Glutamatergic neuron (in vitro differentiated cells): ENCODE measurements at regions not wholly inside any gene's neighbourhood (a gene's known extent, or its start where the extent isn't known, plus 50 kb on each side); places are given as distances from the start of the nearest gene placed in this dataset.

Source experiments
- DNase-seq: peaks from one replicate; pipeline ENCODE4 v3.0.0; 2022
- H3K27ac Mint-ChIP-seq: one replicate; pipeline ENCODE4 v1.8.0; 2020; ENCODE audit warnings: mild to moderate bottlenecking, mixed read lengths, inconsistent platforms; ENCODE audit not compliant: unreplicated experiment
- H3K27me3 Mint-ChIP-seq: one replicate; pipeline ENCODE4 v1.8.0; 2020; ENCODE audit warnings: mild to moderate bottlenecking, moderate library complexity, mixed read lengths, inconsistent platforms; ENCODE audit not compliant: unreplicated experiment
- H3K36me3 Mint-ChIP-seq: one replicate; pipeline ENCODE4 v1.8.0; 2020; ENCODE audit warnings: mild to moderate bottlenecking, mixed read lengths, inconsistent platforms; ENCODE audit not compliant: unreplicated experiment
- H3K4me1 Mint-ChIP-seq: one replicate; pipeline ENCODE4 v1.8.0; 2020; ENCODE audit warnings: mild to moderate bottlenecking, low read depth, mixed read lengths, inconsistent platforms; ENCODE audit not compliant: unreplicated experiment
- H3K4me3 Mint-ChIP-seq: one replicate; pipeline ENCODE4 v1.8.0; 2020; ENCODE audit warnings: mild to moderate bottlenecking, mixed read lengths, inconsistent platforms; ENCODE audit not compliant: unreplicated experiment
- H3K9me3 Mint-ChIP-seq: one replicate; pipeline ENCODE4 v1.8.0; 2020; ENCODE audit warnings: mild to moderate bottlenecking, moderate library complexity, mixed read lengths, inconsistent platforms; ENCODE audit not compliant: unreplicated experiment
- TF ChIP-seq, protein P1 (sequence below): fragments of 200-600 bp; sonication (generic); IDR thresholded peaks from one replicate; pipeline ENCODE4 v1.5.0; 2021; ENCODE audit not compliant: partially characterized antibody, unreplicated experiment

DNA sequence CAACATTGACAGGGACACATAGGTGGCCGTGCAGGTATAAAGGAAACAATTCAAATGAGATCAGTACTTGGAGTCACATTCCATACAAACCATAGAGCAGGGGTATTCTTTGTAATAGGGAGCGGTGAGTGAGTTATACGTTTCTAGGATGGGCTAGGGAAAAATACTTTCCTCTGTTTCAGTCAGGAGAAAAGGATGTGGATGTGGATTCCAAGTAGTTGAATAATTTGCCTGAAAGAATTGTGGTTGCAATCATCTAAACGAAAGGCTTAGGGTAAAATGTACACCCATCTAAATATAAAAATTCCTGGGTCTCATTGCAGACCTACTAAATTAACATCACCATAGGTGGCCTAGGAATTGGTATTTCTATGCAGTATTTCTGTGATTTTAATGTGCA lies 270.7 kb upstream of the IGFBP3 start:
- Mint-ChIP-seq H3K4me3 (no peak overlapping the region), H3K27ac (no peak overlapping the region), H3K27me3 (peaks cover 4% of the 10 kb centered on the region), H3K36me3 (no peaks in the 10 kb centered on the region), H3K4me1 (peaks cover 5% of the 10 kb centered on the region), H3K9me3 (peaks cover 3% of the 10 kb centered on the region)
- TF ChIP-seq, protein P1, sequence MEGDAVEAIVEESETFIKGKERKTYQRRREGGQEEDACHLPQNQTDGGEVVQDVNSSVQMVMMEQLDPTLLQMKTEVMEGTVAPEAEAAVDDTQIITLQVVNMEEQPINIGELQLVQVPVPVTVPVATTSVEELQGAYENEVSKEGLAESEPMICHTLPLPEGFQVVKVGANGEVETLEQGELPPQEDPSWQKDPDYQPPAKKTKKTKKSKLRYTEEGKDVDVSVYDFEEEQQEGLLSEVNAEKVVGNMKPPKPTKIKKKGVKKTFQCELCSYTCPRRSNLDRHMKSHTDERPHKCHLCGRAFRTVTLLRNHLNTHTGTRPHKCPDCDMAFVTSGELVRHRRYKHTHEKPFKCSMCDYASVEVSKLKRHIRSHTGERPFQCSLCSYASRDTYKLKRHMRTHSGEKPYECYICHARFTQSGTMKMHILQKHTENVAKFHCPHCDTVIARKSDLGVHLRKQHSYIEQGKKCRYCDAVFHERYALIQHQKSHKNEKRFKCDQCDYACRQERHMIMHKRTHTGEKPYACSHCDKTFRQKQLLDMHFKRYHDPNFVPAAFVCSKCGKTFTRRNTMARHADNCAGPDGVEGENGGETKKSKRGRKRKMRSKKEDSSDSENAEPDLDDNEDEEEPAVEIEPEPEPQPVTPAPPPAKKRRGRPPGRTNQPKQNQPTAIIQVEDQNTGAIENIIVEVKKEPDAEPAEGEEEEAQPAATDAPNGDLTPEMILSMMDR: no peak
- no peak for DNase-seq

DNA sequence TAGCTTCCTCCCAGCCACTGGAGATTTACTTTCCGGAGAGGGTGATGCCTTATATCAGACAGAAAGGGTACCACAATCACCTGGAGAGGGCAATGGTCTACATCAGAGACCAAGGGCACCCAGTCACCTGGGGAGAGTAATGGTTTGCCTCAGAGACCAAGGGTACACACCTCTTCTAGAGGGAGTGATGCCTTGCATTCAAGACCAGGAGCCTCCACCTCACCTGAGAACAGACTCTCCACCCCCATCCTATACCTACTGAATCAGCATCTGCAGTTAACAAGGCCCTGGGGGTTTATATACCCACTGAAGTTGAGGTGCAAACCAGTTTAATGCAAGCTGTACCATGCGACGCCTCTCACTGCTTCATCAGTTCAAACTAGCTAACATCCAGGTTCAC lies 270.2 kb upstream of the IGFBP3 start:
- no peaks in the 10 kb centered on the region for H3K36me3 Mint-ChIP-seq
- H3K27ac Mint-ChIP-seq: no peak overlapping the region
- no peak overlapping the region for H3K4me3 Mint-ChIP-seq
- H3K27me3 Mint-ChIP-seq: peaks cover 4% of the 10 kb centered on the region
- H3K9me3 Mint-ChIP-seq: peaks cover 3% of the 10 kb centered on the region
- H3K4me1 Mint-ChIP-seq: peaks cover 5% of the 10 kb centered on the region
- DNase-seq: no peak
- TF ChIP-seq, protein P1: no peak

DNA sequence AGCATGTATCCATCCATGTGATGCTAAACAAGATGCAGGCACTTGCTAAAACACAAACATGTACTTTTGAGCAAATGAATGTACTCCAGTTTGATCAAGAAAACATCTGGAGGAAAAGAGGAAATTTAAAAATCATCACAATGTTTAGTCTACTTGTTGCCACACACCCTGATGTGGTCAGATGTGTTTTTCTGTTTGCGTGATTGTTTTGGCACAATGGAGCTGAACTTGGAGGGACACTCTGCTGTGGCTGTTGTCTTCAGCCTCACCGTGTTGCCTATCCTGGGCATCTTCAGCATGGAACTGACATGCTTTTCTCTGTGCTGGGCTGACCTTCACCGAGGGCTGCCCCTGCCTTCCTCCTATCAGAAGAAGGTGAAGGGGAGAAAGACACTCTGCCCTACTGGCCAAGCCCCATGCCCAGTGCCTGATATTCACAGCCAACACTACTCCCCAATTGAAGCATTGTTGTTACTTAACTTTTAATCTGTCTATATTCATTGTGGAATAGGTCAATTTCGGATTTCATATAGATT lies 268.3 kb upstream of the IGFBP3 start:
- Mint-ChIP-seq H3K4me3 (no peak overlapping the region), H3K4me1 (peaks cover 5% of the 10 kb centered on the region), H3K36me3 (no peaks in the 10 kb centered on the region), H3K27me3 (peaks cover 4% of the 10 kb centered on the region), H3K9me3 (peaks cover 3% of the 10 kb centered on the region), H3K27ac (no peak overlapping the region)
- TF ChIP-seq, protein P1: no peak
- no peak for DNase-seq

DNA sequence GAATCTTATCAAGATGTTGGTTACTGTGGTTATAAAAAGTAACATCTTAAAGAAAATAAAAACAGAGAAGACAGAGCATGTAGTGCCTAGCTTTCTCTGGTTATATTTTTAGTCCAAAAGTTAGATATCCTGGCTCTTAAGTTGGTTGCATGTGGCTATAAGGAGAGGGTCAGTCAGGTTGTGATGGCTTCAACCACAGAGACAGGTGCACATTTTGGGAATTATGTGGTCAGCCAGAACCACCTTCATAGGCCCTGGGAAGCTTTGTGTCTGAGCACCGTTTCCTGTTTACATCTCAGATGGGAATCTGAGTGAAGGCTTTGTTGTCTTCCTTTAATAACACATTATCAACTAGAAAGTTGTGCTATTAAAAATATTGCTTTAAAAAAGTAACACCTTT lies 265.1 kb upstream of the IGFBP3 start:
- Mint-ChIP-seq H3K27ac (no peak overlapping the region), H3K4me1 (no peaks in the 10 kb centered on the region), H3K27me3 (no peaks in the 10 kb centered on the region), H3K9me3 (no peaks in the 10 kb centered on the region), H3K36me3 (peaks cover 8% of the 10 kb centered on the region), H3K4me3 (no peak overlapping the region)
- TF ChIP-seq, protein P1: no peak
- no peak for DNase-seq

DNA sequence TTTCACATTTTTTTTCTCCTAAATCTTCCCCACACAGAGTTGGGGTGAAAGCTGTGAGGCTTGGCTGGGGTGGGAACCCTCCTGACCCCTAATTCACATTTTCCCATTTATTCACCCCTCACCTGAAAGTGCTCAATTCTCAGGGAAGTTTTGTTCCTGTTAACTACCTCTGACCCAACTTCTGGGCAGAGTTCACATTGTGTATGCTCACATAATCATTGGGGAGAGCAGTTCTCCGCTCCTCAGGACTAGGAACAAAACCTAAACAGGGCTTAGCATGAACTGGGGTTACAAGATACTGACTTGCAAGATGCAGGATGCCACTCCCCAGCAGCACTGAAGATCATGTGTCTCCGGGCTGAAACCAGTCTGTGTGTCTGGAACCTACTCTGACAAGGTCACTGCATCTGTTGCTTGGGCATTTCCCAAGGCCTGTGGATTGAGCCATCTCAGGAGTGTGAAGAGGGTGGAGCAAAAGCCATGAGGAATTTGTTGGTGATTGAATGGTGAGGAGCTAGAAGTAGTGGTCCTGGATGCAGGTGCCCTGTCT lies 258.1 kb upstream of the IGFBP3 start:
- no peaks in the 10 kb centered on the region for H3K9me3 Mint-ChIP-seq
- H3K4me1 Mint-ChIP-seq: no peaks in the 10 kb centered on the region
- H3K36me3 Mint-ChIP-seq: peaks cover 8% of the 10 kb centered on the region
- DNase-seq: no peak
- TF ChIP-seq, protein P1: no peak
- H3K4me3 Mint-ChIP-seq: no peak overlapping the region
- no peak overlapping the region for H3K27ac Mint-ChIP-seq
- no peaks in the 10 kb centered on the region for H3K27me3 Mint-ChIP-seq
